Activated CD4-positive, CD25-positive, alpha-beta regulatory T cell treated with anti-CD3 and anti-CD28 coated beads, Interleukin-2, amount 50 U/mL, for 24 hours (primary cell): ENCODE measurements at regions not wholly inside any gene's neighbourhood (a gene's known extent, or its start where the extent isn't known, plus 50 kb on each side); places are given as distances from the start of the nearest gene placed in this dataset.
A peak's percentile ranks its signal among the peaks of the same experiment; 100 is the strongest.

Source experiments
- ATAC-seq, 2 donors: fragments of 150-1000 bp; cut with Tn5 transposase; one replicate each; pipeline ENCODE4 v1.10.0; 2021; ENCODE audit warnings: mild to moderate bottlenecking in 1 of 2, moderate library complexity in 1 of 2

DNA sequence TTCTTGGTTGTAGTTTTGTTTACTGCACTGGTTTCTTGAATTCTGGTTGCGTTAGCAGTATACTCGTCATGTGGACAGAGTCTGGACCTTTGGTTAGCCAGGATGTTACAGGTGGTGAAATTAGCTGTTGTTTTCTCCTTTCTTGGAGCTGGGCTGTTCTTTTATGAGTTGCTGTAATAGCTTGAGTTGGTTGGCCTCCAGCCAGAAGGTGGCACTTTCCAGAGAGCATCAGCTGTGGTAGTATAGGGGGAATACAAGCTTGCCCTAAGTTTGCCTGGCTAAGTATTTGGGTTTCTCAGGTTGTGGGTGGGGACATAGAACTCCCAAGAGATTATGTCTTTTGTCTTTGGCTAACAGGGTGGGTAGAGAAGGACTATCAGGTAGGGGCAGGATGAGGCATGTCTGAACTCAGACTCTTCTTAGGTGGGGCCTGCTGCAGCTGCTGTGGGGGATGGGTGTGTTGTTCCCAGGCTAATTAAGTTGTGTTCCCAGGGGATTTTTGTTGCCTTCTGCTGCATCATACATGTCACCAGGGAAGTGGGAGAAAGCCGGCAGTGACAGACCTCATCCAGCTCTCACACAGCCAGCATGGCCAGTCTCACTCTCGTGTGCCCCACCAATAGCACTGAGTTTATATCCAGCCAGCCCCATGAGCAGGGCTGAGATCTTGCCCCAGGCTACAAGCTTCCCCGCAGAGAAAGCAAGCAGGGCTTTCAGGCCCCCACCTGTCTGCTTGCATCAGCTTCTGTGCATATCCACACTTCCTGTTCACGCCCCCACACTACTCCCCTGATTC is 246.7 kb upstream of the TPK1 start:
- ATAC-seq = no peak

DNA sequence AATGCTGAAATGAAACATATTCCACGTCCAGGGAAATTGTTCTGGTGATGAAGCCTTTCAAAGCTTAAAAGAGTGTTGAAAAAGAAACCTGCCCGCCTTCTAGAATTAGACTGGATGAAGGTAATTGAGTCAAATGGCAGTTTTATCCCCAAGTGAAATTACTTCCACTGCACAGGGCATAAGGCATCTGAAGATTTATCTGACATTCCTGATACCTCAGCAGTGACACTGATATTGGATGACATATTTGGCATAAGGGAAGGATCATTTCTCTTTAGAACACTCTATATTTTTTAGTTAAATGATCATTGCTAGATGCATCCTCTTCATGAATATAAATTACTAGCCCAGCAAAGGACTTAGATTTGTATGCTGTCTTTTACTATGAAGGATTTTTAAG is 229.6 kb upstream of the TPK1 start:
- no peak for ATAC-seq

DNA sequence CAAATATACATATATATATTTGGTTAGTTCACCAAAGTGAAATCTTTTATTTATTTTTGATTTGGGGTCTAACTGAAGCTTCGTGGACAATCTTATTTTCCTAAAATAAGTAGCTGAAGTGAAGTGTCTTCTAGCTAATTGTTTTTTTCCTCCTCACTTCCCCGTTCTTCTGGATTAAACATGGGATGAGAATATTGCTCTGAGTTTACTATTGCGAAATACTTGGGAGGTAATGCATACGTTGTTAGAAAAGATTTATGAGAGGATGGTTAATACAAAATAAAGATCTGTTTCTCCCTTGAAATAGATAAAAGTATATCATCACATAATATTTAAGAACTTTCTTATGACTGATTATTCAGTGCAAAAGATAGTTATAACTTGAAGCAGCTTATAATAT is 228.3 kb upstream of the TPK1 start:
- ATAC-seq = no peak

DNA sequence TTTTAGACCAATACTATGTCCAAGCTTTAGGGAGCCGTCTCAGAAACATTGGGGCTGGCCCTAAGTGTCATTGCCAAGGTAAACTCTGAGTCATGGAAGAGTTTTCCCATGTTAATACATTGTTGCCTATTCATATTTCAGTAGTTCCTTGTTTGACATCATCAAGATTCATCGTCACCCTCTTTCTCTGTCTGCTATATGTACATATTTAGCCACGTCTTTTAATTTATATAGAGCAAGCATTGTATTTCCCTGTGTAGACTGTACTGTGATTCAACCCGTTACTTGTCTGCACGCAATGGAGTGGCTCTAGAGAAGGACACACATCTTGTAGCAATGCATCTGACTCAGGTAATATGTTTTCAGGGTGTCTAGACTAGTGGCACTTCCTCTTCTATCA is 217.9 kb upstream of the TPK1 start:
- no peak for ATAC-seq

DNA sequence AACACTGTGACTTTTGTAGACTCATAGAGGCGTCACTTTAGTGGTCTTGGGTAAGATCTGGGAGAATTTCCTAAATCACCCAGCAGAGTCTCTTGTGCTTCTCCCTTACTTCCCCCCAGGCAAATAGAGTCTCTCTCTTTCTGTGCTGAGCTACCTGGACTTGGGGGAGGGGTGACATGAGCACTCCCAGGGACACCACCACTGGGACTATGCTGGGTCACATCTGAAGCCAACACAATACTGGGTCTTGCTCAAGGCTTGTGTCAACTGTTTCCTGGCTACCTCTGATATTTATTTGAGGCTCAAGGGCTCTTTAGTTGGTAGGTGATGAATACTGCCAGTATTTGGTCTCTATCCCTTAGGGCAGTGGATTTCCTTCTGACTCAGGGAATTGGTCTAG is 214.6 kb upstream of the TPK1 start:
- no peak for ATAC-seq

DNA sequence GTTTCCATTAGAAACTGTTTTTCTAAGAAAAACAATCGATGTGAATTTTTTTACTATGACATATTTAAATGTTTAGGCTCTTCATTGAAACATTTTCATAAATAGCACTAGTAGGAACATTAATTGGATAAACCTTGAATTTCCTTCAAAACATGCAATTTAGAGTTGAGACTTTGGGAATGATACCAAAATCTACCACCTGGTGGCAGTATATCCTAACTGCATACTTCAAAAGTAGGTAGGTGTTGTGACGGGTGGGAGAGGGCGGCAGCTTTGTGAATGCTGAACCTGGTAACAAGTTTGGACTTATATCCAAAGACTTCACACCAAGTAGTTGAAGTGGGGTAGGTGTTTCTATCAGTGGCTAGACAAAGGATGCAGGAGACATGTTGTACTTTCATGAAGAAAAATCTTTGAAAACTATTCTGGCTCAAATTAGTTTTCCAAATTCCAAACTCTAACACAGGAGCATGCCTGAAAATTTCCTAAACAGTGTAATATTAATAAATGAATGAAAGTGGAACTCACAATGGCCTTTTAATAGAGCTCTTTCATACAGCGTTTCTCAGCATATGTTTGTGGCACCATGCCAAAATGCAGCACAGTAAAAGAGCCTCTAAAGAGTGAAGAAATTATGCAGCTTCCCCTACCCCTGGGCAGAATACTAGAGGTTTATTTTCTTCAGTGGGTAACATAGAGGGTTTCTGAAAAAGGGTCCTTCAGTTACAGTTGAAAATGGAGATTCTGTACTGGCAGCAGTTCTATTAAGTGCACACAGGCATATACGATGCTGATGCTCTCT is 201.0 kb upstream of the TPK1 start:
- peak in 1 of 2 donors; percentile 49 for ATAC-seq

DNA sequence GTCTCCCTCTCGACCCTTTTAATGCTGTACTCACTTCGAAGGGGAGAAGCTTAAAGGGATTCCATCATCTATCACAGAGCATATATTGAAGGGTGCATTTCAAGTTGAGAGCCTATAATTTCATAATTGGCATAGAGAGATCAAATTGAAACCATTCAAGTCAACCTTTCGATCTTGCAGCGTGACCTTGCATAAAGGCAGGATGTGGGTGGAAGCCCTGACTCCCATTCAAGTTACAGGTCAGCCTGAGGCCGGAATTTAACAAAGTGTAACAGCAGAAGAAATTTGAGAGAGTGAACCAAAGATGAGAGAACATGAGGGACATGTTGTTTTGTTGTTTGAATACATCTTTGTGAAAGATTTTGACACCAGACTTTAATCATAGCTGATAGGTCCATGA is 195.3 kb upstream of the TPK1 start:
- no peak for ATAC-seq

DNA sequence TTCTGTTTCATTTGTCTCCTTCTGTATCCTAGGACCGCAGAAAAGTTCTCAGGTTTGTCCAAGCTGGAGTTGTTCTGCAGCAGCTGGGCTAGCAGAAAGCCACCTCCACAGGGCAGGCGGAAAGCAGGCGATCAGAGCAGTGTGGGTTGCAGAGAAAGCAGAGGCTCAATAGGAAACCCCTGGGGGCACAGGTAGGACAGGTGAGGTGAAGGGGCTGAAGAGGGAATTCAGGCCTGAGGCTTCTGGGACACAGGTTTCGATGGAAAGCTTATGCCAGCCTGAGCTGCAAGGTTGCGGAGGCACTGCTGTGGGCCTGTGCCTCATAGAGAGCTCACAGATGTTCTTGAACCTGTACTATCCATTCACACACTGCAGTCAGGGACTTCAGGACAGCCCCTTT is 194.9 kb upstream of the TPK1 start:
- ATAC-seq = no peak

DNA sequence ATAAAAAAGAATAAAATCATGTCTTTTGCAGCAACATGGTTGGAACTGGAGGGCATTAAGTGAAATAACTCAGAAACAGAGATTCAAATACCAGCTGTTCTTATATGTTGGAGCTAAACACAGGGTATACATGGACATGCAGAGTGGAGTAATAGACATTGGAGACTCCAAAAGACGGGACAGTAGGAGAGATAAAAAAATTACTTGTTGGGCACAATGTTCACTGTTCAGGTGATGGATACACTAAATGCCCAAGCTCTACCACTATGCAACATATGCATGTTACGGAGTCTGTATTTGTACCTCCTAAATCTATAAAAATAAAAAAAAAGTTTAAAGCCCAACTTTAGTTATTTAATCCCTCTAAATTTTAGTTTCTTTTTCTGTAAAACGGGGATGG is 184.6 kb upstream of the TPK1 start:
- no peak for ATAC-seq

DNA sequence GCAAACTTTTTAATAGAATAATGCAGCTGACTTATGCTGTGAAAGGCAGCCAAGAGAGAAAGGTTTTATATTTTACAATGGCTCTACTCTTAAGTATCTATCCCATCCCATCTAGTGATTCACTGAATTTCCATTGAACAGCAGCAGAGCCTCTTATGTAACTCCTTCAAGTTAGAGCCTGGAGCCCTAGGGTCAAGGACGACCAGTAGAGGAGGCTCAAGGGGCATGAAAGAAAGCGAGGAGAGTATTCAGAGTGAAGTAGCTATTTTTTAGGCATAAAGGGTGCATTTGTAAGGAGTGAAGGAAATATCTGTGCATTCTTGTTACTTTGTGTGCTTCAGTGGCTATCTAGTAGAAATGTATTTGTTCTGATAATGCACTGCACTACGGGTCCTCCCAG is 180.2 kb upstream of the TPK1 start:
- no peak for ATAC-seq

DNA sequence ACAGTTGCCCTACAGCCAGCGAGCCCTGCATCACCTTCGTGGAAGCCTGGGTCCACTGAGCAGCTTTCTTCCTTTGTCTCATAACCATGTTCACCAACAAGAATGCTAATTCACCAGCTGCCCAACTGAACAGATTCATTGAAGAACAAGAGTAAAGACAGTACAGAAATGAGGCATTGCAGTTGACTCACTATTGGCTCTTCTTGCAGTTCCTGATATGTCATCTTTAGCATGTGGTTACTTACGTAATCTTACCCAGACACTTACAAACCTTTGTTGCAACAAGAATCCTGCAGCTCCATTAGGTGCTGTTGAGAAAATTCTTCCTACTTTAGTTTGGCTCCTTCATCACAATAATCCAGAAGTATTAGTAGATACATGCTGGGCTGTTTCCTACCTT is 174.0 kb upstream of the TPK1 start:
- no peak for ATAC-seq

DNA sequence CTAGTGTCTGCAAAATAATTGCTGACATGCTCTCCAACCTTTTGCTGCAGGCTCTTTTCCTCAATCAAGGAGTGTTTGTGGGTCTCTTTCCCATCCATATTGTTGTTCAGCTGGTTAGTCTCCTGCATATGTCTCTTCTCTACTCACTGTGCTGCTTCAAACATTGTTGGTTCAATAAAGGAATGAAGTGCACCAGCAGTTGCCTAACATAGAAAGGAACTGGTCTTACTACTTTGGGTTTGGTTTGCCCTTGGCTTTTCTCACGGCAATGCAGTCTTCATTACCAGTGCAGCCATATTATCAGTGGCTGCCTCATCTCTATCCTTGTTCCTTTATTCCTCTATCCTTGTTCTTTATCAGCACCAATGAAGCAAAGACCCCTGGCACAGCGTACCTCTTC is 169.7 kb upstream of the TPK1 start:
- ATAC-seq = no peak

DNA sequence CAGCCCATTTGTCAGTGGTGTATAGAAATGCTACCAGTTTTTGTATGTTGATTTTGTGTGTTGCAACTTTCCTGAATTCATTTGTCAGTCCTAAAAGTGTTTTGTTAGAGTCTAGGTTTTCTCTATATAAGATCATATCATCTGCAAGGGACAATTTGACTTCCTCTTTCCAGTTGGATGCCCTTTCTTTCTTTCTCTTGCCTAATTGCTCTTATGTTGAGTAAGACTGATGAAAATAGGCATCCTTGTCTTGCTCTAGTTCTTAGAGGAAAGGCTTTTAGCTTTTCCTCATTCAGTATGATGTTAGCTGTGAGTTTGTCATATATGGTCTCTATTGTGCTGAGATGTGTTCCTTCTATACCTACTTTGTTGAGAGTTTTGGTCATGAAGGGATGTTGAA is 161.7 kb upstream of the TPK1 start:
- ATAC-seq = no peak

DNA sequence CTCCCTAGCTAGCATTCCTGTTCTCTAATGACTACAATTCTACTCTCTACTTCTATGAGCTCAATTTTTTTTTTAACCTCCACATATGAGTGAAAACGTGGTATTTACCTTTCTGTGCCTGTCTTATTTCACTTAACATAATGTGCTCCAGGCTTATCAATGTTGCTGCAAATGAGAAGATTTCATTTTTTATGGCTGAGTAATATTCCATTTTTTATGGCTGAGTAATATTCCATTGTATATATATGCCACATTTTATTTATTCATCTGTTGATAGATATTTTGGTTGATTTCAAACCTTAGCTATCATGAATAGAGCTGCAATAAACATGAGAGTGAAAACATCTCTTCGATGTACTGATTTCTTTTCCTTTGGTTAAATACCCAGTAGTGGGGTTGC is 159.6 kb upstream of the TPK1 start:
- no peak for ATAC-seq

DNA sequence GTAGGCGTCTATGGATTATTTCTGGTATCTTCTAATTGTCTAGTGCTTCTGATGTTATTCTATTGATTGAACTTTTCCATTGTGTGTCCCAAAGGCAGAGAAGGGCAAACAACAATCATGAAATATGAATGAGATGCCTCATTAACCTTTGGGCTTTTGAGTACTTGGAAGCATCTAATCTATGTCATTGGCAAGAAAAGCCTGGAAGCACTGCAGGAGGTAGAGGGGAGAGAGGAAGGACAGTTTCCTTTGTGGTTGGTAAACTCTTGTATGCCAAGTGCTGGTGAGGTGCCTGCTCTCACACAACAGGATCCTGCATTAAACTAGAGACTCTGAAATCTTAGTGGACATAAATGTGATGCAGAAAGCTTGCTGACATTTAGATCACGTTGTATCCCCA is 155.2 kb upstream of the TPK1 start:
- ATAC-seq = no peak

DNA sequence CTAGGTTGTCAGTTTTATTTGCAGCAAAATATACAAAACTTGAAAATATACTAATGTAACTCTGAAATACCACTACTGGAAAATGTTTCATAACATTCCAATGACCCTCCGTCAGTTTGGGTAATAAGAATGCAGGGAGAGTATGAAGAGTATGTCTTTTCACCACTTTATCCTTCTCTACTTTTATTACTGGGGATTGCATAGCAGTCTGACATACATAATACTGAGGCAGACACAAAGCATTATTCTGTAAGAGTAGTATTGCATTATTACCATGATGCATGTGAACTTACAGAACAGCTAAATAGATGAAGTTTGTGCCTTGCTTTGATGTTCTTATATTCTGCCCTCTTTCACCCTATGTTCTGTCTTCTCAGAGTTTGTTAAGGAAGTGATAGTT is 151.8 kb upstream of the TPK1 start:
- ATAC-seq = no peak

DNA sequence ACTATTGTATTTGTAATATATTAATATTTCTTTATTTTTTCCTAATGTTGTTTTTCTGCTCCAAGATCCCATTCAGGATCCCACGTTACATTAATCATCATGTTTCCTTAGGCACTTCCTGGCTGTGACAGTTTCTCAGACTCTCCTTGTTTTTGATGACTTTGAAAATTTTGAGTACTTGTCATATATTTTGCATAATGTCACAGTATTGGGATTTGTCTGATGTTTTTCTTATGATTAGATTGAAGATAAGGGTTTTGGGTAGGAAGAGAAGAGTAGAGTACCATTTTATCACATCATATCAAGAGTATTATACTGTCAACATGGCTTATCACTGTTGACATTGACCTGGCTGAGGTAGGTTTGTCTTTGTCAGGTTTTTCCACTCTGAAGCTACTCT is 146.3 kb upstream of the TPK1 start:
- no peak for ATAC-seq

DNA sequence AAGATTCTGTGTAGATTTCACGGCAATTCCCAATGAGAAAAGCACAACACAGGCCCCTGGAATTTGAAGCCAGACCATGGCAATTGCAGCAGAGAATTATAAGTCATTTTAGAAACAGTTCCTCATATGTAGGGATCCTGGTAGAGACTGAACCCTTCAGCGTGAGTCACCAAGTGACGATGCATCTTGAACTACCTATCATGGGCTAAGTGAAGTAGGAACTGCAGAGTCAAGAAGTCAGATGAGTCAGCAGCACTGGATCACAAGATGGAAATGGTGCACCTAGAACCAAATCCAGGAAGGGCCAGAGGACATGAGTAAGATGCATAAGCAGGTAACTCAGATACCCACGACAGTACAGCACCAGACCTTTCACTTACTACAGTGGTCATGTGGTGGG is 140.0 kb upstream of the TPK1 start:
- no peak for ATAC-seq

DNA sequence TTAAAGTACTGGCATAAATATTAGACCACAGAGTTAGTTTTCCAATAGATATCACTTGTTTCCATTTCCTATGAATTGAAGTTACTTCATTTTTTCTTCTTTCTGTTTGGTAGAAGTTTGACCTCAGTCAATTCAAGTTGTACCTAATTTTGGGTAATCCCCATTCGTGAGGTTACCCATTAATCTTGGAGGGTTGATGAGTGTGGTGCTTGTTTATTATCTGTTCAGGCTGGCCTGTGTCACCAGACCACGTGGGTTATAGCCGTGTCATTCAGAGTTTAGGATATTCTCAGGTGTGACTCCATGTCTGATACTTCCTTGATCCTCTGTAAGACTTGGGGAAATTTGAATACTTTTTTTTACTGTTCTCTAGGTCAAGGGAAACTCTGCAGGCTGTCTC is 133.9 kb upstream of the TPK1 start:
- ATAC-seq = no peak

DNA sequence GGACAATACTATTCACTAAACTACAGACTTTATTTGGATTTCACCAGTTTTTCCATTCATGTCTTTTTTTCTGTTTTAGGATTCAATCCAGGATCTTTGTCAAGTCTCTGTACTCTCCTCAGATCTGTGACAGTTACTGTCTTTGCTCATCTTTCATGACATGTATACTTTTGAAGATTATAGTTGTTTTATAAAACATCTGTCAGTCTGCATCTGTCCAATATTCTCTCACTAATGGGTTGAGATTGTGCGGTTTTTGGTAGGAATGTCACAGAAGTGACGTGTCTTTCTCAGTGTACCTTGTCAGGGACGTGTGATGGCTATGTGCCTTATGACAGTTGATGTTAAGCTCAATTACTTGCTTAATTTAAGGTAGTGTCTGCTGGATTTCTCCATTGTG is 124.9 kb upstream of the TPK1 start:
- no peak for ATAC-seq

DNA sequence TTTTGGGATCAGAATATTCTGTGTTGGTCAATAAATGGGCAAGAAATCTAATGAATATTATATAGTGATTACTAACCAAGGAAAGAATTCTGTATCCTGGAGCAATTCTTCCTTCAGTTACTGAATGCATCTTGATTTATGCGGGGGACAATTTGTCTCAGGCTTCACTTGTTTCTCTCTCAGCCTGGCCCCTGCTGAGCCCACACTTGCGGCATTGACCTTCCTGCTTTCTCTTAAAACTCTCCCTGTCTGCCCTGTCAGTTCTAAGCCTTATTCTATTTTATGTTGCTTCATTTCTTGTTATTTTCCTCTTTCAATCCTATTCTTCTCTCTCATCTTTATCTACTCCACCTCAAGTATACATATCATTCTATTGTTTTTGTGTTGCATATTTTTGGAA is 122.1 kb upstream of the TPK1 start:
- ATAC-seq = no peak

DNA sequence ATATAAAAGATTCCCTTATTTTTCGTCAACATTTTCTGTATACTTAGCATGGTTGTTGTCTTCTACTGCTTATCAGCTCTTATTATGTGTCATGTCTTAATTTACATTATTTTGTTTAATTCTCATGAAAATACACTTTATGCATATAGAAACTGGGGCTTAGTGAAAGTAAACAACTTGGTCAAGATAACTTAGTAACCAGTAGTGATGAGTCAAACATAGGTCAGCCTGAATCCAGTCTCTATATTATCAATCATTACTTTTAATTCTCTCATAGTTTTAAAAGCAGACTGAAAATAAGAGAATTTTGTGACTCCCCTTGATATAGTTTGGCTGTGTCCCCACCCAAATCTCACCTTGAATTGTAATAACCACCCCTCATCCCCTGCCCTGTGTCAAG is 119.6 kb upstream of the TPK1 start:
- ATAC-seq = peak in 1 of 2 donors; percentile 10

DNA sequence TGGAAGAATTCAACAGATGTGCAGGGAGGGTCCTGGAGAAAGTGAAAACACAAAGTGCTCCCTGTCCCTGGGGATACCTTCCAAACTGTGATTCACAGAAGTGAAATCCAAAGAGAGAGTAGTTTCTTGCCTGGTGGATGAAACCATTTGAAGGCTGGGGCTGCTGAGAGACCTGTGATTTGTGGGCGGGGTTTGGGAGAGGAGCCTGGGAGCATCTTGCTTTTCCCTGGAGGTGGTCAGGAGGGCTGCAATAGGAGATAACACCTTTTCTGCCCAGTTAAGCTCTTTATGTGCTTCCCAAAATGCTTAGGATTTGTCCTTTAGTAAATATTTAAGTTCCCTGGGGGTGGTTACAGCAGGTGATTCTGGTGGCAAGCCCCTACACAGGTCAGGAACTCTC is 105.3 kb upstream of the TPK1 start:
- ATAC-seq = no peak

DNA sequence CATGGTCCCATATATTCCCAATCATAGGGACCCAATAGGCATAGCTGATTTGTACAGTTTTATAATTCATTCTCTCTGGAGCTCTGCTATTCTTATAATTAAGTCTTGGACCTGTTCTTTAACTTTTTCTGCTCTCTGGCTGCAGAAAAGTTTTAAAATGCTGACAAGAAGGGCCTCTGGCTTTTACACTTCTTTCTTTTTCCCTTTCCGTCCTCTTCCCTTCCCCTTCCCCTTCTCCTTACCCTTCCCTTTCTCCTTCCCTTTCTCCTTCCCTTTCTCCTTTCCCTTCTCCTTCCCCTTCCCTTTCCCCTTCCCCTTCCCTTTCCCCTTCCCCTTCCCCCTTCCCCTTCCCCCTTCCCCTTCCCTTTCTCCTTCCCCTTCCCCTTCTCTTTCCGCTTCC is 101.3 kb upstream of the TPK1 start:
- no peak for ATAC-seq

DNA sequence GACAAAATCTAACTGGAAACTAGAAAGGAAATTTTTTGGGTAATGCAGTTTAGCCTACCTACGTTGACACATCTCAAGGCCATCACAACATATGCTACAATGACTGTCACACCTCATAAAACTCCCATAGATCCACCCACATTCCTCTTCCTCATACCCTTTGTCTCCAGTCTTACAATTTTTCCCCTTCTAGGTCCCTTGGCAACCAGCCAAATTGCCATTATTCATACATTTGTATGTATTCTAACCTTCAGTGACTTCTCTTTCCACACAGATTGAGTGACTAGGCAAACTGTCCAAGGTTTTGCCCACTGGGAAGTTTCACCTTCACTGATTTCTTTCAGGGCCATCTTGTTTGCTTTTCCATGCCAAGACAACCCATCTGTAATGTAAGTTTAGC is 100.5 kb upstream of the TPK1 start:
- no peak for ATAC-seq
